ENCODE measurements at regions not wholly inside any gene's neighbourhood (a gene's known extent, or its start where the extent isn't known, plus 50 kb on each side); places are given as distances from the start of the nearest gene placed in this dataset.

- TF ChIP-seq REST (IDR thresholded peaks at IDR 0.05; ENCODE audit: unreplicated experiment) (no peak), ETS1 (IDR thresholded peaks at IDR 0.05) (no peak), CREB1 (CRISPR knock-in tag; IDR thresholded peaks at IDR 0.05; ENCODE audit: low read depth) (no peak), ZNF114 (CRISPR knock-in tag; IDR thresholded peaks at IDR 0.05) (no peak)
These were observed 275.2 kb downstream of the QDPR start (continued) for GRCh38 chr4:17236686-17237085.

- Mint-ChIP-seq H3K9me3 (no peaks in the 10 kb centered on the region), H3K4me3 (no peak overlapping the region), H3K4me1 (peaks cover 13% of the 10 kb centered on the region), H3K36me3 (ENCODE audit: low read depth) (no peaks in the 10 kb centered on the region), H3K27ac (no peak overlapping the region), H3K27me3 (ENCODE audit: insufficient read depth, low read depth, poor library complexity) (peaks cover 1% of the 10 kb centered on the region)
- Histone ChIP-seq H3K79me2 (replicated peaks; ENCODE audit: insufficient read depth) (no peaks in the 10 kb centered on the region), H3K4me3 (no peak overlapping the region), H3K27ac (ENCODE audit: low read depth) (no peak overlapping the region), H2AFZ (peak overlapping the region; percentile 40; the same call in 1 of the 2 replicates), H3K36me3 (ENCODE audit: insufficient read depth) (no peaks in the 10 kb centered on the region), H3K27me3 (ENCODE audit: insufficient read depth) (no peaks in the 10 kb centered on the region), H3K4me2 (no peak overlapping the region), H3K4me1 (ENCODE audit: insufficient read depth) (peaks cover 13% of the 10 kb centered on the region), H3K9me2 (ENCODE audit: insufficient read depth) (no peaks in the 10 kb centered on the region), H3F3A (replicated peaks; ENCODE audit: low read depth) (no peaks in the 10 kb centered on the region), H4K20me1 (replicated peaks; ENCODE audit: insufficient read depth) (no peaks in the 10 kb centered on the region)
- no peak for ATAC-seq
- TF ChIP-seq JUNB (IDR thresholded peaks at IDR 0.05; ENCODE audit: unreplicated experiment) (no peak), EZH2 (IDR thresholded peaks at IDR 0.05; ENCODE audit: low read depth, unreplicated experiment) (no peak)
- no peak for DNase-seq (ENCODE audit: low spot score)
These were observed 277.2 kb downstream of the QDPR start for GRCh38 chr4:17234678-17235077.

- Histone ChIP-seq H2AFZ (peak overlapping the region; percentile 4; the same call in 1 of the 2 replicates), H3K36me3 (ENCODE audit: insufficient read depth) (no peaks in the 10 kb centered on the region), H3K4me1 (ENCODE audit: insufficient read depth) (peaks cover 13% of the 10 kb centered on the region), H4K20me1 (replicated peaks; ENCODE audit: insufficient read depth) (no peaks in the 10 kb centered on the region), H3K4me2 (no peak overlapping the region), H3K27me3 (ENCODE audit: insufficient read depth) (no peaks in the 10 kb centered on the region), H3K4me3 (no peak overlapping the region), H3F3A (replicated peaks; ENCODE audit: low read depth) (no peaks in the 10 kb centered on the region), H3K27ac (ENCODE audit: low read depth) (no peak overlapping the region), H3K79me2 (replicated peaks; ENCODE audit: insufficient read depth) (no peaks in the 10 kb centered on the region), H3K9me2 (ENCODE audit: insufficient read depth) (no peaks in the 10 kb centered on the region)
- Mint-ChIP-seq H3K36me3 (ENCODE audit: low read depth) (no peaks in the 10 kb centered on the region), H3K4me1 (peaks cover 13% of the 10 kb centered on the region), H3K9me3 (peaks cover 4% of the 10 kb centered on the region; the same call in 1 of the 3 replicates), H3K27me3 (ENCODE audit: insufficient read depth, low read depth, poor library complexity) (peaks cover 1% of the 10 kb centered on the region), H3K4me3 (no peak overlapping the region), H3K27ac (no peak overlapping the region)
- DNase-seq (ENCODE audit: low spot score), result peak; percentile 18
- peak; percentile 56 for ATAC-seq
- no peak for TF ChIP-seq NANOG (IDR thresholded peaks at IDR 0.05; ENCODE audit: borderline replicate concordance)
- TF ChIP-seq POLR2AphosphoS5 (IDR thresholded peaks at IDR 0.05; ENCODE audit: low read depth), result no peak
- TF ChIP-seq ZNF114 (CRISPR knock-in tag; IDR thresholded peaks at IDR 0.05), result no peak
- TF ChIP-seq CREB1 (CRISPR knock-in tag; IDR thresholded peaks at IDR 0.05; ENCODE audit: low read depth), result no peak
- TF ChIP-seq ZNF331 (CRISPR knock-in tag; IDR thresholded peaks at IDR 0.05; ENCODE audit: low read depth), result no peak
- no peak for TF ChIP-seq STAT1 (IDR thresholded peaks at IDR 0.05; ENCODE audit: unreplicated experiment)
- no peak for TF ChIP-seq EZH2 (IDR thresholded peaks at IDR 0.05; ENCODE audit: low read depth, unreplicated experiment)
- TF ChIP-seq CTCF (conservative IDR thresholded peaks at IDR 0.05; ENCODE audit: low read depth in 2 of 2), result no peak
- TF ChIP-seq ETS1 (IDR thresholded peaks at IDR 0.05), result no peak
These were observed 279.2 kb downstream of the QDPR start for GRCh38 chr4:17232566-17233253.

Data from GM23338 (cell line).